HUDEP-2 (cell line): ENCODE measurements at regions not wholly inside any gene's neighbourhood (a gene's known extent, or its start where the extent isn't known, plus 50 kb on each side); places are given as distances from the start of the nearest gene placed in this dataset.
A peak's percentile ranks its signal among the peaks of the same experiment; 100 is the strongest.

ENCODE experiments used
- DNase-seq, 76 experiments: peaks; one replicate each; lab custom pipeline; 2025; ENCODE audit not compliant: unreplicated experiment in 76 of 76; lab: John Stamatoyannopoulos, UW

DNA sequence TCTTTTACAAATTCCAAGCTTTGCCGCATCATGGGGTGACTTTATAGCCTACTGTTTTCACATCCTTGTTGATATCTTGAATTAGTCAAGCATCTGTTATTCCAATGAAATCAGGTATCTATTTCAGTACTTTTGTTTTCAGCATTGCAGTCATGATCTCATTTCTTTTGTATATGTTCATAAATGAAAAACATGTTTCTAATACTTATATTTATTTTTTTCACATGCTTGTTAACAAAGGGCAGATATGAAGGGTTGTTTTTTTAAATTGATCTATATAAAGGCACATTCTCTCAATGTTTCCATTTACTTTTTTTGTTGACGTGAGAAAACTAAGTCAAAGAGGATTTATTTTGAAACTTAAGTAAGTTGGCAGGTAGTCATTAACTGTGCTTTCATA lies 964.8 kb downstream of the JRKL start:
- DNase-seq: no peak

DNA sequence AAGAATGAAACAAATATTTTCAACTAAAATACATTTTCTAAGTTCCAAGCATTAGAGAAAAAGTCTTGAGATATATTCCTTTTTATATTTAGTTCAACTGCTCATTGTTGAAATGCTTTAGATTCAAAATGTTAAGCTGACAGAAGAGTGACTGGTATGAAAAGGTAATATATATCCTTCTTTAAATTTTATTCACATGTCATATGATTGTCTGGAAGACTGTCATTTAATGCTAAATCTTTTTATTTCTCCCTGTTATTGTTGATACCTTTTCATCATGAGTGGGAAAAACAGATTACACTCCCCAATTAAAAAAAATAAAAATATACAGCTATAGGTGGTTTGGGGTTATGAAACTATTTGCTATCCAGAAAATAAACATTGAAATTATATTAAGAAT lies 965.4 kb downstream of the JRKL start:
- DNase-seq: no peak

DNA sequence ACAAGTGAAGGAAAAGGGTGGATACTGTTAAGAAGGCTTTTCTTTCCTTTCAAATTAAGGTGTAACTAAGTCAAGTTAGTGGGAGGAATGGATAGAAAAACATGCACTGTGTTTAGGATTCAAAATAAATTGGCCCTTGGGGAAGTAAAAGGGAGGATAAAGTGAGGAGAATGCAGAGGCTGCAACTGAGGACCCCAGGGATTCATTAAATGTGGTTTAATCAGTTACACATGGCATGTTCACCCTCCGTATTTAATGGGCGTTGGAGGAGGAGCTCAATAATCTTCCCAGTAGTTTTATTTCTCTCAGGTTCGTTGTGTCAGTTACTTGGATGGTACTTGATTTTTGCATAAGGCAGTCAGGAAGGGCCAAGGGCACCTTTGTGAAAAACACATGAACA lies 966.3 kb downstream of the JRKL start:
- DNase-seq: no peak

DNA sequence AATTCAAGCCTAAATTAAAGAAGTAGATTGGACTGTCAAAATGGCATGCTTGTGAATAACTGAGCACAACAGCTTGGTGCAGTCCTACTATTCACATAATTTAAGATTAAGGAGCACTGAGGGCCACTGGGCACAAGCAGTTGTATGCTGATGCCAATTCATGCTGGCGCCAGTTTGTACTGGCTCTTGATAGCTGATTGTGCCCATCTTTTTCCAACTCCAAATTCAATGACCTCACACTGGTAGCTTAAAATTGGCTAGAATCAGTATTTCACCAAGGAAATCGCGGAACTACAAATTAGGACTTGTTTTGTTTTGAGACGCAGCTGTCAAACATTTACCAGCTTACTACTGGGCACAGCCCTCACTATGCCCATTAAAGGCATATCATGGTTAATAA lies 969.2 kb downstream of the JRKL start:
- no peak for DNase-seq

DNA sequence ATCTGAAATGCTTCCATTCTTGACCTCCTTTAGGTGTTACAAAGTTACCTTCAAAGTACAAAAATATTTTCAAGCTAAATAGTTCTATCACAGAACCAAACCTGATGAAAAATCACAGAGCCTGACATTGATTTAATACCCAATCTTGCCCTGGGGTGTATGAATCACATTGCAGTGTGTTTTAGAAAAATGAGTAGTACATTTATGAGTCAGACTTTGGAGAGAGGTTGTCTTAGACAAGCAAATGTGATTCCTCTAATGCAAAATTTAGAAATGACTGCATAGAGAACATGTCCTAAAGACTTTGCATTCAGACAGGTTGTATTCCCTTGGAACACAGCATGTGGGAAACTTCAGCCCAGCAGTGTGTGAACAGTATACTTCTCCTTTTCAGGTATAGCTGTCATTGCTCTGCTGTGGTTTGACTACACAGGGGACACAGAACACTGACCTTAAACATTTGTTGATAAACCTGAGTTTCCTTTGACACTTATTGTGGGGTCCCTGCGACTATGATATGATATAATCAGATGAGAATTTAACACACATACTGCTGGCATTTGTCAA lies 972.1 kb downstream of the JRKL start:
- no peak for DNase-seq

DNA sequence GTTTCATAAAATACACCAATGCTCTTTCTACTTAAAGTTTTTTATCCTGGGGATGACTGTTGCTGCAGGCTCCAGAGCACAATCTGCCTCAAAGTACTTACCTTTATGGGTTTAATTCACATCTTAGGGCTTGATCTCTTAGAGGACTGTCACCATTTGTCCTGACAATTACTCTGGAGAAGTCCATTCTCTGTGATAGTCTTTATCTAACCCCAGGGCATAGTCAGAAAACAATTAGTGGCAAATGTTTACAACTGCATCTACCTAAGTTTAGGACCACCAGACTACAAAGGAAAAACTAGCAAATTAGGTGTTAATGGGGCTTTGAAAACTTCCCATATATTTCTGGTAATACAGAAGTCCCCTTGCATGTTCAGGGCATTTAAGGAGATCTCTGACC lies 973.5 kb downstream of the JRKL start:
- DNase-seq: no peak

DNA sequence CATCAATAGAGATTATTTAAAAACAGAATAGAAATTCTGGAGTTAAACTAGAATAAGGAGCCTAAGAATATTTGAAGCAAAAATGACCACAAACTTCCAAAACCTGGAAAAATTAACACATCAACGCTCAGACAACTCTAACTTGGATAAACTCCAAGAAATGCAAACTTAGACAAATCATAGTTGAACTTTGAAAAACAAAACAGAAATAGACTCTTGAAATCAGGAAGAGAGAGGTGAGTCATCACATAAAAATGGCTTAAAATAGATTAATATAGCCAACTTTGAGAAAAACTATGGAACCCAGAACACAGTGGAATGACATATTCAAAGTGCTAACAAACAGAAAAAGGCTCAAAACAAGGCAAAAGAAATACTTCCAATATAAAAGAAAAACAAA lies 974.2 kb downstream of the JRKL start:
- no peak for DNase-seq

DNA sequence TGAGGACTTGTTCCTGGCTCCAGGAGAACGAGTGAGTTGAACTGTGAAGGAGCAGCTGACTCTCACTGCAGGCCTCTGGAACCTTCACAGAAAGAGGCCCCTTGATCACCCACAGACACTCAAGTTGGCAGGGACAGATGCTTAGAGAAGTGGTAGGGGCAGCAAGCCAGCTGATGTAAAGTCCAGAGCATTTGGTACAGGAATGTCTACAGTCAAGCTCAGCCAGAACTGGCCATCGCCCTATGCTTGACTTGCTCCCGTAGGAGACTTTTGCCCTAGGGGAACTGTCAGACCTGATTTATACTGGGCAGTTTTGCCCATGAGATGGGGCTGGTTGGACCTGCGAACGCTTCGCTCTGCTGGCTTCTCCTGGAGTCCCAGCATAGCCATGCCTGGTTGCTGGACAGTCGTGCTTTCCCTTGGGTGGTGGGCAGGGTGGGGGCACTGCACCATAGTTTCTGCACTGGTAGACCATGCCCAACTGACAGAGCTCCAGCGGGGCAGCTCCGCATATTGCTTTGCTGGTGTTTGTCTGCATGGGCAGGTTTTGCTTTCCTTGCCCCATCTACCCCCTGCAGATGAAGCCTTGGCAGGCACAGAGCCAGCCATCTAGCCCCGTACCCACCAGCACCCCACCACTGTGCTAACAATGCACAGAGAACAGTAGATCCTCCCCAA lies 977.7 kb downstream of the JRKL start:
- no peak for DNase-seq

DNA sequence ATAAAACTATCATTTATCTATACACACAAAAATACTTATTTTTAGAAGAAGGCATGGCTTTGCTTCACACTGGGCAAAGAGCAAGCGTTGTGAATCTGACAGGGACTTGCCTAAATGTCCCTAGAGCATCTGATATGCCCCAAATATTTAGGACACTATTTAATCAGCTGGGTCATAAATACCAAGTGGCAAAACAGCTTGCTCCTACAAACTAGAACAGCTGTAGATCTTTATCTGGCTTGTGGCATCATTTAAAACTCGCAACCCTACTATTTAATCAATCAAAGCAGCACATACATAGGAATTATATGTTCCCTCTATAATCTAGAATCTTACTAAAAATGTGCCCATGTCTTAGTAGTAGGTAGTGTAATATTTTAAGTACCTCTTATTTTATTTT lies 999.5 kb downstream of the JRKL start:
- no peak for DNase-seq

DNA sequence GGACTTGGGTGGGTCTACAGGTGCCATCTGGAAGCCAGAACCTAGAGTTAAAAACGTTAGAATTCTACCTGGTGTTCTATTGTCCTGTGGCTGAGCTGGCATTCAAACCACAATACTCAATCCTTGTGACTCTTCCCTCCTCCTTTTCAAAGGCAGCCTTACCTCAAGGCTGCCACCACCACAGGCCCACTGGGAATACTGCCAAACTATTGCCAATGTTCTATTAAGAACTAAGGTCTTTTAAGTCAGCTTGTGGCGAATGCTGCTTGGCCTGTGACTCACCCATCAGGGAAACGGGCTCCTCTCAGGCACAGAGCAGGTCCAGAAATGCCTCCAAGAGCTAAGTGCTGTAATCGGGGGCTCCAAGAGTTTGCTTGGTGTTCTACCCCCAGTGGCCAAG lies 1008.4 kb downstream of the JRKL start:
- no peak for DNase-seq

DNA sequence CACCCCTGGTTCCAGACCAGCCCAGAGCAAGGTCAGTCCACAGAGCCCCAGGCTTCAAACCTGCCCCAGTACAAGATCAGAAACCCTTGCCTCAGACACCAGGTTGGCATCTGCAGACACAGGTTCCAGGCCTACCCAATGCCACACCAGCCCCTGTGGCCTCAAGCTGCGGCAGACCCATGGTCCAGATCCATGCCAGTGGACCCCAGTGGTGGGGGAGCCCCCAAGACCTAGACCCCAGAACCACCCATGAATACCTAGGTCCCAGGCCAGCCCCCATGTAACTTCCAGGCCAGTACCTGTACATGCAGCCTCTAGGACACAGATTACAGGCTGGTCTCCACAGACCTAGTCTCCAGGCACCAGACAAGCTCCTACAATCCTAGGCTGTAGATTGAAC lies 1019.3 kb downstream of the JRKL start:
- DNase-seq: no peak

DNA sequence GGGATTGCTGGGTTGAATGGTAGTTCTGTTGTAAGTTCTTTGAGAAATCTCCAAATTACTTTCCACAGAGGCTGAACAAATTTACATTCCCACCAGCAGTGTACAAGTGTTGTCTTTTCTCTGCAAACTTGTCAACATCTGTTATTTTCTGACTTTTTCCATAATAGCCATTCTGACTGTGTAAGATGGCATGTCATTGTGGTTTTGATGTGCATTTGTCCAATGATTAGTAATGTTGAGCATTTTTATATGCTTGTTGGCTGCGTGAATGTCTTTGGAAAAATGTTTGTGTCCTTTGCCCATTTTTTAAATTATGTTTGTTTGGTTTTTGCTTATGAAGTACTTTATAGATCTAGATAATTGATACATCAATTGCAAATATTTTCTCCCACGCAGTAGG lies 1025.0 kb downstream of the JRKL start:
- DNase-seq: no peak

DNA sequence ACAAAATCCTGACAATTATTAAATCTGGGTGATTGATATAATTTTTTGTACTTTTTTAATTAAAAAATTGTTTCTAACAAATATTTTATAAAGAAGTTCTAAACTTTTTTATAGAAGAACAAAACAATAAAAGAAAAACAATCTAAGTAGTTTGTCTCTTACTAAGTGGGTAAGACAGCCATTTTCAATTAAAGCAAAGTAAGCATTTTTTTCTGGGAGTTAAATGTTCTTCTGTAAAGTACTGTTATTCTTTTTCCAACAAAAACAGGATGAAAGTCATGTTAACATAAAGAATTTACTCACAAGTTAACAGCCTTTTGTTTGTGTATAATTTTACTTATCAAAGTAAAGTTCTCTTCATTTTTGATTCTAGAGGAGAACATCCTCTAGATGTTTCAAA lies 1029.9 kb downstream of the JRKL start:
- DNase-seq: no peak

DNA sequence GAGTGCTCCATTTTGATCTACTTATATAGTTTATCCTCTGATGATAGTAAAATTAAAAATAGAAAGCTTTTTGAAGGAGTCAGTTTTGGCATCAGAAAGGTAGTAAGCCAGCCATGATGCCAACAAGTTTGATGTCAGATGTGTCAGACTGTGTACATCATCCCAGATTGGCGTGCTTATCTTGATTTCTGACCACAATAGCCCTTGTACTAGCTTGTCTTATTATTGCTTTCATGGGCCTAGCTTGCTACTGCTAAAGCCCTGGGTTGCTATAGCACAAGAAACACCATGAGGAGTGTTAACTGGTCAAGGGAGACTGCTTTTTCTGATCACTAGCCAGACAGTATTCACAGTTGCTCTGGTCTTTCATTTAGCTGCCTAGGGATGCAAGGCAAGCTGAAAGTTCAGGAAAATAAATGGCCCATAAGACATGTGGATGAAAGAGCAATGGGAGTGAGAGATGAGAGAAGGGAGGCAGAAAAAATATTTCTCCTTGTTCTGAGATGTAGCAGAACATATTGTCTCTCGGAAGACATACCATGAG lies 1038.5 kb downstream of the JRKL start:
- no peak for DNase-seq

DNA sequence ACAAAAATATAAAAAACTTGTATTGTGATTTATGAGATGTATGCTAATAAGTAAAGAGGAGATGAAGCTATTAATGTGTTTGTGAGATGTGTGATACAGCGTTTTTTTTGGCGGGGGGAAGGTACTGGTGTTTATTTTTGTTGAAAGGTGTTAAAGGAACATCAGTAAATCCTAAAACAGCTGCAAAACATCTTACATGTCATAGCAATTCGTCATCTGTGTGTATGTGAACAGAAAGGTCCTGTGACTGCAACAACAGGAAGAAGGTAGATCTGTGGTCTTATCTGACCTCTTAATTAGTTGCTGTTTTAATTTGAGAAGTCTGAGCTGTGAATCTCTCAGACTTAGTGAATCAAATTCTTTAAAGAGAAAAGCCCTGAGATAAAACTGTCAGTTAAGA lies 1041.1 kb downstream of the JRKL start:
- DNase-seq: no peak

DNA sequence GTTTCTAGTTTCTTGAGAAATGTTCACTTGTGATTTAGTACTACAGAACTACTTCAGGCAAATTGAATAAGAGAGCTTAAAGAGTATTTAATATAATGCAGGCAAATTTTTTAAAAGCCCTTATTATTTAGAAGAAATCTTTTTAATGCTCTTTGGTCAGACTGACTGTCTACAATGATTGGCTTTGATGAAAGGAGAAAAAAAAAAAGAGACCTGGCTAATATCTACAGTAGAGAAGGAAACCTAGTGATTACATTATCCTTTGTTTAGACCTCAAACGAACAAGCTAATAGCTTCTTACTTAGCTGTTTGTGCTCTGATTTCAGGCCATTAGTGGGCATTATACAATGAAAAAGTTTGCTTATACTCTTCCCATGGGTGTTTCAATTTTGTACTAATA lies 1043.1 kb downstream of the JRKL start:
- DNase-seq: no peak

DNA sequence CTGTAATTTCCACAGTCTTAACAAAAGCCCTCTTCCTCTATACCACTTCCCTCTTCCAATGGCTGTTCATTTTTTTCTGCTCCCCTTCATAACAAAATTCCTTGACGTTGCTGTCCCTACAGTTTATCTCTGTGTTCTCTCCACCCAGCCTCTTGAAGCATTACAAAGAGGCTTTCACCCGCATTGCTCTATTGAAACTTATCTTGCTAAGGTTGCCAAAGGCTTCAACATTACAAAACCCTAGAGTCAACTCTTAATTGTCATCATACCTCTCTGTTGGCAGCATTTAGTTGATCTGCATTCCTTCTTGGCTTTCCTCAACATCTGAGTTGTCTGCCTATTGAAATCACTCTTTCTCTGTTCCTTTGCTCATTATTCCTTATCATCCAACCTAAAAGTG lies 1055.7 kb downstream of the JRKL start:
- DNase-seq: no peak

DNA sequence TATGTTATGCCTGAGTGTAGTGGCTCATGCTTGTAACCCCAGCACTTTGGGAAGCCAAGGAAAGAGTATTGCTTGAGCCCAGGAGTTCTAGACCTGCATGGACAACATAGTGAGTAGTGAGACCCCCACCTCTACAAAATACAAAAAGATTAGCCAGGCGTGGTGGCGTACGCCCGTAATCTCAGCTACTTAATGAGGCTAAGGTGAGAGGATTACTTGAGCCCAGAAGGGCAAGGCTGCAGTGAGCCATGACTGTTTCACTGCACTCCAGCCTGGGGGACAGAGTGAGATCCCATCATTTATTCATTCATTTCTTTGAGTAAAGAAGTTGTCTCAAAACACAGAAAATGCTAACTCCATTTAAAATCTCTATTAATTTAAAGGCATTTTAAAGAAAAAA lies 1061.6 kb downstream of the JRKL start:
- DNase-seq: no peak

DNA sequence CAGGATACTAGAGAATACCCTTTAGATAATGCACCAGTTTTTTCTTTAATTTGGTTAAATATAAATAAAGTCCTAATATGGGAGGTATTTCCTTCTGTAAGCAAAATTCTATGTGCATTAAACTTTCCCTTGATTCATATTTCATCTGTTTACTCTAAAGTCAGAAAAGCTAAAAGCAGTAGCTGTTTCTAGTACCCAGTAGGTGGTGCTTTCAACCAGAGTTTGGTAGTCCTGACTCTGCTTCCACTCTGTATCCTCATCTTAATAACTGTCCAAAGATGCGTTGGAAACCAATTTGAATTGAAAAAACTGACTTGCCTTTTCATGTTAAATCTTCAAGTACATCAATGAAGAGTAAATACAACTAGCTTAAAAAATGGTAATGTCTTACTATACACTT lies 1065.2 kb downstream of the JRKL start:
- DNase-seq: peak in 9 of 76 experiments; percentile 1 to 25 (median 2)

DNA sequence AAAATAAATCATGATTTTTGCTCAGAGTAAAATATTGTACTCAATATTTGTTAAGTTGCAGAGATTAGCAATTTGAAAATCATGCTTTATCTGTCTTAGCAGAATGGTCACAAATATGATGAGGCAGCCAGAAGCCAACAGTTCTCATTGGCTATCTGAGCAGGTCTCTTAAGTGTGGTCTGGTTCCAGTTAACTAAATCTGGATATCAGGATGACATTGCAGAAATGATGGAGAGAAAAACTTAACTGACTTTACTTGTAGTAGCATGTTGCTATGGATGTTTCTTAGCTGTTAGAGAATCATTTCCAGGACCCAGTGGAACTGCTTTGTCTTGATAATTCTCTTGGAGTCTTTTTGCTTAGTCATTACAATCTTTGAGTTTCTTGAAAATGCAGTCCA lies 1070.3 kb downstream of the JRKL start:
- DNase-seq: no peak

DNA sequence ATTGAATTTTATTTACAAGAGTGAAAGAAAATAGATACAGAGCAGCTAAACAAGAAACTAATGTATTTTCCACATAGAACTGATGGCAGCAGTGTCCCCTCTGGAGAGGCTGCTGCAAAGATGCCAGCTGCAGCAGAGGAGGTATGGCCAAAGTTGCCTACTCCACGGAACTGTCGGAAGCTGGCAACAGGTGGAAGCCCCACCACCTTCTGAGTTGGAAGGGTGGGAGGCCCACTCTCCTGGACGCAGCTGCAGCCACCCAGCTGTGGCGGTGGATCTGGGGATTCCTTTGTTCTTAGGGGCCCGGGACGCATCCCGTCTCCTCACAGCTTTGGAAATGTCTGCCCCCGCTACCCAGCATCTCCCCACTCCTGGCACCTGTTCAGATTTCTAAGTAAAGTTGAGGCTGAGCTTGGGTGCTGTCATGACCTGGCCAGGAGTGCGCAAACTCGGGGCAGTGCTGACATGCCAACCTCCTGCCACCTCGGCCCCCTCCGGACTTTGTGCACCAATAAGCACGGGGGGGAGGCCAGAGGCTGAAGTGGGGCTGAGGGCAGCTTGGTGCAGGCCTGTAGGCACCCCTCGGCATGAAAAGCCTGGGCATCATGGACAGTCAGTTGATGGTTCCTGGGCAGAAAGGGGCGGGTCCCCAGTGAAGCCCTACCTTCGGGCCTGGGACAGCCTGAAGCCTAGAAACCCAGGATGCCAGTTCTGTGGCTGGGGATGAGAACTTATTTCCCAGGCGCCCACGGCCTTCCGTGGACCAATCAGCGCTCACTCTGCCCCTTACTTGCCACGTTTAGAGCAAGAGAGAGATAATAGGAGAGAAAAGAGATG lies 1071.4 kb downstream of the JRKL start:
- no peak for DNase-seq

DNA sequence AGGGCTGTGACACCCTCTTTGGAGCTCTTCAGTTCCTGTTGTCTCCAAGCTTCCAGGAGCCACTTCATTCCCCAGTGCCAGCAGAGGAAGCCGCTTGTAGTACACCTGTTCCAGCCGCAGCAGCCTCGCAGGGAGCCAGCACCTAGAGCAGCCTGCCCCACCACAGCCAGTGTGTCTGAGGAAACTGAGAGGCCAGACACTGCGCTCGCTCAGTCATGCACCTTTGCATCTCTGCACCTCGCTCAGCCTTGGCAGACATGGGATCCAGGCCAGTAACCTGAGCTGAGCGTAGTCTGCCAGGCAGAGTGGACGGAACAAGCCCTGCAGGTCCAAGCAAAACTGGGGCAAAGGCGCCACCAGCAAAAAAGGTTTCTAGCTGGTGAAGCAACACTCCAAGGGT lies 1072.1 kb downstream of the JRKL start:
- DNase-seq: no peak
